IPS-20b (cell line): ENCODE measurements at regions not wholly inside any gene's neighbourhood (a gene's known extent, or its start where the extent isn't known, plus 50 kb on each side); places are given as distances from the start of the nearest gene placed in this dataset.

Source experiments
- H3K27ac ChIP-seq: one replicate; pipeline ENCODE4 v1.5.1; 2013; ENCODE audit warnings: low read length
- H3K27me3 ChIP-seq: 2 replicates; pipeline ENCODE4 v1.6.1; 2013; ENCODE audit warnings: mild to moderate bottlenecking, low read length, inconsistent platforms; ENCODE audit not compliant: insufficient read depth
- H3K36me3 ChIP-seq: 2 replicates; pipeline ENCODE4 v1.6.1; 2013; ENCODE audit warnings: low read depth, mild to moderate bottlenecking, inconsistent platforms, low read length, moderate library complexity; ENCODE audit not compliant: insufficient read depth
- H3K4me1 ChIP-seq: 2 replicates; pipeline ENCODE4 v1.6.1; 2013; ENCODE audit warnings: mild to moderate bottlenecking, control low read depth, inconsistent platforms, low read length, moderate library complexity; ENCODE audit not compliant: insufficient read depth
- H3K4me3 ChIP-seq: 2 replicates; pipeline ENCODE4 v1.5.1; 2013; ENCODE audit warnings: mild to moderate bottlenecking, low read length, inconsistent platforms
- H3K9ac ChIP-seq: 2 replicates; pipeline ENCODE4 v1.6.1; 2013; ENCODE audit warnings: low read depth, mild to moderate bottlenecking, inconsistent platforms, low read length, moderate library complexity
- H3K9me3 ChIP-seq: 2 replicates; pipeline ENCODE4 v1.6.1; 2013; ENCODE audit warnings: mild to moderate bottlenecking, low read depth, low read length, inconsistent platforms; ENCODE audit not compliant: insufficient read depth

- Histone ChIP-seq H3K4me1 (no peaks in the 10 kb centered on the region), H3K9ac (no peak overlapping the region), H3K36me3 (no peaks in the 10 kb centered on the region), H3K9me3 (no peaks in the 10 kb centered on the region), H3K27ac (no peak overlapping the region), H3K27me3 (no peaks in the 10 kb centered on the region), H3K4me3 (no peak overlapping the region)
Observed at GRCh38 chr6:132993738-132994137, 179.4 kb downstream of the RPS12 start.

- Histone ChIP-seq H3K9me3 (no peaks in the 10 kb centered on the region), H3K27me3 (no peaks in the 10 kb centered on the region), H3K36me3 (no peaks in the 10 kb centered on the region), H3K4me3 (no peak overlapping the region), H3K9ac (no peak overlapping the region), H3K4me1 (no peaks in the 10 kb centered on the region), H3K27ac (no peak overlapping the region)
Observed at GRCh38 chr6:132995009-132995408, 180.6 kb downstream of the RPS12 start.

GRCh38 chr6:132995432-132995831 is 181.1 kb downstream of the RPS12 start:
- Histone ChIP-seq H3K27ac (no peak overlapping the region), H3K9me3 (no peaks in the 10 kb centered on the region), H3K4me1 (no peaks in the 10 kb centered on the region), H3K36me3 (no peaks in the 10 kb centered on the region), H3K9ac (no peak overlapping the region), H3K27me3 (no peaks in the 10 kb centered on the region), H3K4me3 (no peak overlapping the region)

GRCh38 chr6:132998418-132998817 is 184.0 kb downstream of the RPS12 start:
- no peak overlapping the region for H3K4me3 ChIP-seq
- H3K9me3 ChIP-seq = no peaks in the 10 kb centered on the region
- H3K27me3 ChIP-seq = no peaks in the 10 kb centered on the region
- no peaks in the 10 kb centered on the region for H3K4me1 ChIP-seq
- H3K36me3 ChIP-seq = no peaks in the 10 kb centered on the region
- no peak overlapping the region for H3K9ac ChIP-seq
- no peak overlapping the region for H3K27ac ChIP-seq

GRCh38 chr6:133001040-133001565 is 186.7 kb downstream of the RPS12 start:
- Histone ChIP-seq H3K36me3 (no peaks in the 10 kb centered on the region), H3K9ac (no peak overlapping the region), H3K4me1 (no peaks in the 10 kb centered on the region)

GRCh38 chr6:133004304-133004884 is 190.0 kb downstream of the RPS12 start:
- Histone ChIP-seq H3K9me3 (no peaks in the 10 kb centered on the region), H3K4me1 (no peaks in the 10 kb centered on the region; the same call in 1 of the 2 replicates), H3K4me3 (no peak overlapping the region), H3K27ac (no peak overlapping the region), H3K27me3 (no peaks in the 10 kb centered on the region), H3K9ac (no peak overlapping the region), H3K36me3 (no peaks in the 10 kb centered on the region)

More at GRCh38 chr6:133001040-133001565, 186.7 kb downstream of the RPS12 start:
- Histone ChIP-seq H3K27me3 (no peaks in the 10 kb centered on the region), H3K27ac (no peak overlapping the region), H3K9me3 (no peaks in the 10 kb centered on the region), H3K4me3 (no peak overlapping the region)

GRCh38 chr6:133012774-133013173 is 198.4 kb downstream of the RPS12 start:
- Histone ChIP-seq H3K36me3 (no peaks in the 10 kb centered on the region), H3K9ac (no peak overlapping the region), H3K27me3 (no peaks in the 10 kb centered on the region), H3K4me3 (no peak overlapping the region), H3K27ac (no peak overlapping the region), H3K4me1 (no peaks in the 10 kb centered on the region), H3K9me3 (no peaks in the 10 kb centered on the region)

- H3K9me3 ChIP-seq = no peaks in the 10 kb centered on the region
- no peak overlapping the region for H3K4me3 ChIP-seq
- no peak overlapping the region for H3K9ac ChIP-seq
- no peaks in the 10 kb centered on the region for H3K4me1 ChIP-seq
- no peak overlapping the region for H3K27ac ChIP-seq
- H3K36me3 ChIP-seq = no peaks in the 10 kb centered on the region
- H3K27me3 ChIP-seq = no peaks in the 10 kb centered on the region
Observed at GRCh38 chr6:133016631-133017030, 202.3 kb downstream of the RPS12 start.

- Histone ChIP-seq H3K9ac (no peak overlapping the region), H3K27me3 (no peaks in the 10 kb centered on the region), H3K9me3 (no peaks in the 10 kb centered on the region), H3K27ac (no peak overlapping the region), H3K36me3 (no peaks in the 10 kb centered on the region), H3K4me1 (no peaks in the 10 kb centered on the region), H3K4me3 (no peak overlapping the region)
Observed at GRCh38 chr6:133017581-133017980, 203.2 kb downstream of the RPS12 start.

- no peaks in the 10 kb centered on the region for H3K27me3 ChIP-seq
- no peaks in the 10 kb centered on the region for H3K9me3 ChIP-seq
- H3K4me1 ChIP-seq = no peaks in the 10 kb centered on the region
- H3K27ac ChIP-seq = no peak overlapping the region
- H3K36me3 ChIP-seq = no peaks in the 10 kb centered on the region
- H3K9ac ChIP-seq = no peak overlapping the region
- H3K4me3 ChIP-seq = no peak overlapping the region
Observed at GRCh38 chr6:133026705-133027104, 212.3 kb downstream of the RPS12 start.

- no peaks in the 10 kb centered on the region for H3K36me3 ChIP-seq
- no peak overlapping the region for H3K4me3 ChIP-seq
- no peak overlapping the region for H3K27ac ChIP-seq
- no peak overlapping the region for H3K9ac ChIP-seq
- no peaks in the 10 kb centered on the region for H3K4me1 ChIP-seq
- no peaks in the 10 kb centered on the region for H3K27me3 ChIP-seq
- no peaks in the 10 kb centered on the region for H3K9me3 ChIP-seq
Observed at GRCh38 chr6:133033263-133033662, 207.9 kb upstream of the EYA4 start.

- H3K9ac ChIP-seq = no peak overlapping the region
- H3K27ac ChIP-seq = no peak overlapping the region
- no peaks in the 10 kb centered on the region for H3K27me3 ChIP-seq
- no peaks in the 10 kb centered on the region for H3K36me3 ChIP-seq
- H3K4me1 ChIP-seq = no peaks in the 10 kb centered on the region
- H3K9me3 ChIP-seq = no peaks in the 10 kb centered on the region
- no peak overlapping the region for H3K4me3 ChIP-seq
Observed at GRCh38 chr6:133034509-133035206, 206.5 kb upstream of the EYA4 start.
